ENCODE measurements at regions not wholly inside any gene's neighbourhood (a gene's known extent, or its start where the extent isn't known, plus 50 kb on each side); places are given as distances from the start of the nearest gene placed in this dataset.
"Not testable (repeated sequence)": the region's sequence is repeated elsewhere in the genome, so short reads cannot be mapped to it uniquely, and the experiment has no call there.

DNA sequence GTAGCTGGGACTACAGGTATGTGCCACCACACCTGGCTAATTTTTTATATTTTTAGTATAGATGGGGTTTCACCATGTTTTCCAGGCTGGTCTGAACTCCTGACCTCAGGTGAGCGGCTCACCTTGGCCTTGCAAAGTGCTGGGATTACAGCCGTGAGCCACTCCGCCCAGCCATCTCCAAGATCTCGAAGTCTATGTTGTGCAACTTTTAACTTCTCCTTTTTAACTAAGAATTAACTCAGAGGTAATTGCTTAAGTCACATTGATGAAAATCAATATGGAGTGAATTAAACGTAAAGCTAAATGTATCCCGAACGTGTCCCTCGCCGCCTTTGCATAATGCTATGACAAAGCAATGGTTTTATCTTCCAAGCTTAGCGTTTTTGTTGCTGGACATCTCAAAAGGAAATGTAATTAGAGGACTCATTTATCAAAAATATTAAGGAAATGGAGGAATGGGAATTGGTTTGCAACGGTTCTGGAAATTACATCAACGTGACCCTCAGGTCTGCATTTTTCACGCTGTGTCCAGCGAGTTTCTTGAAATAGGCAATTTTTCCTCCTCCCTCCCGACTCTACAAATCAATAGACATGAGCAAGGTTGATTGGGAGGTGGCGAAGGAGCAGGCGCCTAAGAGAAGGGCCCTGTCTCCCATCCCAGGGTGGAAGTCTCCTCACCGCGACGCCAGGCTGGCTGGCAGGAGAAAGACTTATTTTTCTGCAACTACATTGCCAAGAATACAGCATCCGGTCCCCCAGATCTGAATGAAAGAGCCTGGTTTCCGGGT lies 89.8 kb downstream of the TMEM130 start:
- H3K4me3 ChIP-seq (ENCODE audit: low read depth, low read length), result no peak overlapping the region
- DNase-seq (ENCODE audit: low read depth), result no peak
- TF ChIP-seq, protein P1, sequence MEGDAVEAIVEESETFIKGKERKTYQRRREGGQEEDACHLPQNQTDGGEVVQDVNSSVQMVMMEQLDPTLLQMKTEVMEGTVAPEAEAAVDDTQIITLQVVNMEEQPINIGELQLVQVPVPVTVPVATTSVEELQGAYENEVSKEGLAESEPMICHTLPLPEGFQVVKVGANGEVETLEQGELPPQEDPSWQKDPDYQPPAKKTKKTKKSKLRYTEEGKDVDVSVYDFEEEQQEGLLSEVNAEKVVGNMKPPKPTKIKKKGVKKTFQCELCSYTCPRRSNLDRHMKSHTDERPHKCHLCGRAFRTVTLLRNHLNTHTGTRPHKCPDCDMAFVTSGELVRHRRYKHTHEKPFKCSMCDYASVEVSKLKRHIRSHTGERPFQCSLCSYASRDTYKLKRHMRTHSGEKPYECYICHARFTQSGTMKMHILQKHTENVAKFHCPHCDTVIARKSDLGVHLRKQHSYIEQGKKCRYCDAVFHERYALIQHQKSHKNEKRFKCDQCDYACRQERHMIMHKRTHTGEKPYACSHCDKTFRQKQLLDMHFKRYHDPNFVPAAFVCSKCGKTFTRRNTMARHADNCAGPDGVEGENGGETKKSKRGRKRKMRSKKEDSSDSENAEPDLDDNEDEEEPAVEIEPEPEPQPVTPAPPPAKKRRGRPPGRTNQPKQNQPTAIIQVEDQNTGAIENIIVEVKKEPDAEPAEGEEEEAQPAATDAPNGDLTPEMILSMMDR (conservative IDR thresholded peaks at IDR 0.05; ENCODE audit: low read depth, low read length), result no peak

DNA sequence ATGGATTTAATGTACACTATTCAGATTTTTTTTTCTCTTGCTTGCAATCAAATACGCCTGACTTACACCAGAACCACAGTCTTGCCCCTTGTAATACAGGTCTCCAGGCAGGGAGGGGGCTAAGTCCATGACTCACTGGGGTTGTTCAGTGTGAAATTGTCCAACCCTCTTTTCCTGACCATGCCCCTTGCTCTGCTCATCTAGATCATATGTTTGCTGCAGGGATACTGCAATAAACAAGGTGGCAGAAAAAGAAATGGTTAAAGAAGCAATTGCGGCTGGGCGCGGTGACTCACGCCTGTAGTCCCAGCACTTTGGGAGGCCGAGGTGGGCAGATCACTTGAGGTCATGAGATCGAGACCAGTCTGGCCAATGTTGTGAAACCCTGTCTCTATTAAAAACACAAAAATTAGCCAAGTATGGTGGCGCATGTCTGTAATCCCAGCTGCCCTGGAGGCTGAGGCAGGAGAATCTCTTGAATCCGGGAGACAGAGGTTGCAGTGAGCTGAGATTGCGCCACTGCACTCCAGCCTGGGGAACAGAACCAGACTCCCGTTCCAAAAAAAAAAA lies 85.5 kb downstream of the TMEM130 start:
- no peak overlapping the region for H3K4me3 ChIP-seq (ENCODE audit: low read depth, low read length)
- TF ChIP-seq, protein P1 (conservative IDR thresholded peaks at IDR 0.05; ENCODE audit: low read depth, low read length), result no peak
- no peak for DNase-seq (ENCODE audit: low read depth)

DNA sequence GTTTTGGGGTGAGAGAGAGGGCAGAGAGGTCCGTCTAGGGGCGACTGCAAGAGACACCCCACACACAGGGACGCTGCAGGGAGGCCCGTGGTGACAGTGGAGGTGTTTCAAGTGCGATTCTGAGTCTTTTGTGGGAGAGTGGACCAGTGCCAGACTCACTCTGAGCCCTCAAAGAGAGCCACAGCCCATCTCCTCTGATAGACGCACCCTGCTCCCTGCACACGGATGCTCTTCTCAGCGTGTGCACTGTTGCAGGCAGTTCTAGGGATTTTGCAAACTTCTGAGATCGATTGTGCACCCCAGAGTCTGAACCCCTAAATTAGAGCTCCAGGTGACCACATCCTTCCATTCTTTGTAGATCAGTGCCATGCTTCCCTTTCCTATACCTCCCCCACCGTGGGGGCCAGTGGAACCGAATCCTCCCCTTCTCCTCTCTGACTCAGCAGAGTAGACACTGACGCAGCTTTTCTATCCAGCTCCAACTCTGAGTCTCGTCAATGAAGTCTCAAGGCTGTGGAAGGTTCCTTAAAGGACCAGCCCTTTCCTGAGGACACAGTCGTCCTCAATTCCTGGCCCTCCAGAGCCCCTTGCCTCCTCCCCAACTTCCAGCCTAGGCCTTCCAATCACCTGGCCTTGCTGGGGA lies 83.8 kb downstream of the TMEM130 start:
- TF ChIP-seq, protein P1 (conservative IDR thresholded peaks at IDR 0.05; ENCODE audit: low read depth, low read length), result no peak
- DNase-seq (ENCODE audit: low read depth), result no peak
- H3K4me3 ChIP-seq (ENCODE audit: low read depth, low read length), result no peak overlapping the region

DNA sequence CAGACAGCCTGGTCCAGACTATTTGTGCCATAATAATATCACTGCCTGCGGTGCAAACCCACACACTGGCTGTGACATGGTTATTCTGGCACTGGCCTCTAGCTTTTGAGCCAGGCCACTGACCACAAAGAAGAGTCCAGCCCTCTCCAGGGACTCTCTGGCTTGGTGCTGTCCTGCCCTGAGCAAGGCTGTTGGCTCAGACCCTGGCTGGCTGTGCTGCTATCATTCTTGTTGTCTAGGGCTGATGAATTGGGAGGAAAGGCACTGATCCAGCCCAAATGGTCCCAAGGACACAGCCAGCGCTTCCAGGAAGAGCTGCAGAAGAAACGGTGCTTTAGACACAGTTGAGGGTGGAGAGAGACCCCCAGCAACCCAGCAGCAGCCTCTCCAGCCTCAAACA lies 80.8 kb downstream of the TMEM130 start:
- H3K4me3 ChIP-seq (ENCODE audit: low read depth, low read length), result no peak overlapping the region
- DNase-seq (ENCODE audit: low read depth), result no peak
- TF ChIP-seq, protein P1 (conservative IDR thresholded peaks at IDR 0.05; ENCODE audit: low read depth, low read length), result no peak

DNA sequence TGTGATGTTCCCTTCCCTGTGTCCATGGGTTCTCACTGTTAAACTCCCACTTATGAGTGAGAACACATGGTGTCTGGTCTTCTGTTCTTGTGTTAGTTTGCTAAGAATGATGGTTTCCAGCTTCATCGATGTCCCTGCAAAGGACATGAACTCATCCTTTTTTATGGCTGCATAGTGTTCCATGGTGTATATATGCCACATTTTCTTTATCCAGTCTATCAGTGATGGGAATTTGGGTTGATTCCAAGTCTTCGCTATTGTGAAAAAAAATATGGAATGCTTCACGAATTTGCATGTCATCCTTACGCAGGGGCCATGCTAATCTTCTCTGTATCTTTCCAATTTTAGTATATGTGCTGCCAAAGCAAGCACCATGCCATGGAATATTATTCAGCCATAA lies 75.4 kb downstream of the TMEM130 start:
- not testable (repeated sequence) for DNase-seq (ENCODE audit: low read depth); H3K4me3 ChIP-seq (ENCODE audit: low read depth, low read length)

DNA sequence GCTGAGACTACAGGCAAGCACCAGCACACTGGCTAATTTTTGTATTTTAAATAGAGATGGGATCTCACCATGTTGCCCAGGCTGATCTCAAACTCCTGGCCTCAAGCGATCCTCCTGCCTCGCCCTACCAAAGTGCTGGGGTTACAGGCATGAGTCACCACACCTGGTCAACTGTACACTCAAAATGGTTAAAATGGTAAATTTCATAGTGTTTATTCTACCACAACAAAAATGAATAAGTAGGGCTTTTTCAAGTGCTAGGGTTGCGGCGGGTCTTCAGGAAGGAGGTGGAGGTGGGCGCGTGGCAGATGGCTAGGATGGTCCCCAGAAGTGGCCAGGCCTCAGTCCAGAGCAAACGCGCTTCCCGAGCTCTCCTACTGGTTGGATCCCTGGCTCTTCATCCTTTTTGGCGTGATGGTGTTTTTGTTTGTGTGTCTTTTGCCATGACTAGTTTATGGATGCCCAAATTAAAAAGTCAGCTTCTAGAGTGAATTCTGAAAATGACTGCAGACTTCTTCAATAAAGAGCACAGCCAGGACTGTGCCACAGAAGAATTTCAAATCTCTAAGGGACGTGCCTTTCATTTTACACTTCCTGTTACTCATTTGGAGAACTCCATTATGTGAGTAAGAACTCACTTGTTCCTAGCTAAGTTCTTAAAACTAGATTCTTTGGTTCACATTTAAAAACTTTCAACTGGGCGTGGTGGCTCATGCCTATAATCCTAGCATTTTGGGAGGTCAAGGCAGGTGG lies 73.9 kb downstream of the TMEM130 start:
- DNase-seq (ENCODE audit: low read depth), result no peak
- no peak overlapping the region for H3K4me3 ChIP-seq (ENCODE audit: low read depth, low read length)
- TF ChIP-seq, protein P1 (conservative IDR thresholded peaks at IDR 0.05; ENCODE audit: low read depth, low read length), result no peak
